M059J (cell line): ENCODE measurements at regions not wholly inside any gene's neighbourhood (a gene's known extent, or its start where the extent isn't known, plus 50 kb on each side); places are given as distances from the start of the nearest gene placed in this dataset.

Experiments
- DNase-seq: peaks from one replicate; pipeline ENCODE4 v3.0.0-alpha.2; 2012; ENCODE audit warnings: low read depth

DNA sequence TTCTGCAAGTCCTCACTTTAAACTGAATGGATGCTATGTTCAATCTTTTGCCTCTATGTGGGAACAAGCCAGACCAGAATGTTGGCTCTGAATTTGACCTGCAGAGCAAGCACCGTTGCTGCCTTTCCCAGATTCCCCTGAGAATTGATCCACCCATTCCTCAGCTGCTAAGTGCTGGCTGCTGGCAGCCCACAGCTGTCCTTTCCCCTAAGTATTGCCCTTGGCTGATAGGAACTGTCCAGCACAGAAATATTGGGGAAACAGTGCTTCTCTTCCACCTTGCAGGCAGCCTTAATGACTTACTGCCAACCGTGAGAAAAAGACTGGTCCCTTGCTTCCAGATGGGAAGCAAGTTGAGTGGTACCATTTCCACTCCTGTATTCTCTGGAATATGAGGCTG, 475.9 kb downstream of the PDHA2 start:
- DNase-seq = no peak

DNA sequence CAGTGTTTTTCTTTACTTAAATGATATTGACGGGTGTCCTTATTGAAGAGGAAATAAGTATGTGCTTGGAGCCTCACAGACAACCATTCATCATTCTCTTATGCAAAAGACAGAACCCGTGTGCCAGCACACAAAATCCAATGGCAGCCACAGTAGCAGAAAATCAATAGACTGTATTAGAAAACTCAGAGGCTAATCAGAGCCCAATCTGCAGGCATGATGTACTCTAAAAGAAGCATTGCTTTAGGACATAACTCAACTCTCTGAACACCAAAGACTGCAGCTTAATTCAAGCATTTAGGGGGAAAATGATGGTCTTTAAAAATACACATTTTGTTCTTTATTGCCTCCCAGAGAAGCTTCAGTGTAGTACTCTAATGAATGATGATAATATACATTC, 476.9 kb downstream of the PDHA2 start:
- no peak for DNase-seq

DNA sequence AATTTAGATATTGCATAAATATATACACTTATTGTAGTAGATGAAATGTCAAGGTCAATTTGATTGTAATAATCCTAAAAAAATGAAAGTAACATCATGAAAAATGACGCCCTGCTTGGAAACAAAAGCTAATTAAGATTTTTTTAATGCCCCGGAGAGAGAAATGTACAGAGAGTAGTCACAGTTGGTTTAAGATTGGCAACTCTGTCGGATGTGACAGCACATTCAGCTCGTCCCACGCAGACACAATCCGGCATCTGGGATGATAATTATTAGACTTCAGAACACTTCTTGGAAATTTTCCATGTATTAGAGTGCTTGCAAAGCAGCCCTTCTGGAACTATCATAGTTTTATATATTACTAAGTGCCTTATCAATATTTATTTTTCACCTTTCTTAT, 478.0 kb downstream of the PDHA2 start:
- DNase-seq = no peak

DNA sequence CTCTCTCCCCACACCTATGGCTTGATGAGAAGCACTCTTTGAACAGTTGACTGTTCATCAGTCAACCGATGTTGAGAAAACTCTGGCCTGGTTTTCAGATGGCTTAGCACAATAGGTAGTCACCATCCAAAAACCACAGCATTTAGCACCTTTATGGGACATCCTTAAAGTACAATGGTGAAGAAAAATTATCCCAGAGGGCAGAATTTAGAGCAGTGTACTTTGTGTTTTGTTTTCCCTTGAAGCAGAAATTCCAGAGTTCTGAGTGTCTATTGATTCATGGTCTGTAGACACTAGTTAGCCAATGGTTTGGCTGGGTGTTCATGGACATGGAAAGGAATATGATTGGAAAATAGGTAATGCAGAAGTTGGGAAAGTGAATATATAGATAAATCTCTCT, 487.0 kb downstream of the PDHA2 start:
- peak; percentile 3 for DNase-seq

DNA sequence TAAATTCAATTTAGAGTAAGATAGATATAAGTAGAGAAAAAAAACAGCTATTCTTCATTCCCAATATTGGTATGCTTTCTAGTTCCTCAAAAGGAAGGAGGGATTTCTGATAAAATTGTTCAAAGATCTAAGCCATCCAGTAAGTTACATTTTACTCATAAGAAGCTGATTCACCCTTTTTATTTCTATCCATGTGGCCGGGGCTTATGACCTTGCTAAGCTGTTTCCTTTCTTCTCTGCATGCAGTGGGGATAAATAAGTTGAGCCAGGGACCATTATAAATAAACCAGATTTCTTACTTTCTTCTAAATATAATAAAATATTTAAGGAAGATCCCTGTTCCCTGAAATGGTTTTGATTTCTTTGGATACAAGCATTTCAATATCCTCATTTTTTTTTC, 502.3 kb downstream of the PDHA2 start:
- DNase-seq = no peak

DNA sequence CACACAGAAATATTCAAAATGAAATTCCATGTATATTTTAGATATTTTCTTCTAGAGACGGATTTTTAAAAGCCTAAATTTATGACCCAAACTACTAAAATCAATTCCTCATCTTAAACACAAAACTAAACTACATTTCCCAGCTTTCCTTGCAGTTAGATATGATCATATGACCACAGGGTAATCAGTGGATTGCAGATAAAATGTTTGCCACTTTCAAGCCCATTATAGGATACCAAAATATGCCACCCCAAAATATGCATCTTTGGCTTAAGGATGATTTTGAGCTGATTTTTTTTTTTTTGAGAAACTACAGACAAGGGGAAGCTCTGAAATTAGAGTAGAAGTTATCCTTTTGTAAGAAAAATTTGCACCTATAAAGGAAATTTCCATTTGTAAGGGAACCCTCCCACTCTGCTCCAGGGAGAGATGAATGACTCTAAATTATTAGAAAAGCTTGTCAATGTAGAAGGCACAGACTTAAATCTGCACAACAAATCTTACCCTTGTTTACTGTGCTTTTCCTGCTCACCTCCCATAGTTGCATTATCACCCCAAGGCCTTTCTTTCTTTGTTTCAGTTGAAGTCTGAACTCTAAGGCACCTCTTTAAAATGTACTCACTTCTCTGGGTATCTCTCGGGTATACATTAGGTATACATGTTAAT, 503.0 kb downstream of the PDHA2 start:
- no peak for DNase-seq

DNA sequence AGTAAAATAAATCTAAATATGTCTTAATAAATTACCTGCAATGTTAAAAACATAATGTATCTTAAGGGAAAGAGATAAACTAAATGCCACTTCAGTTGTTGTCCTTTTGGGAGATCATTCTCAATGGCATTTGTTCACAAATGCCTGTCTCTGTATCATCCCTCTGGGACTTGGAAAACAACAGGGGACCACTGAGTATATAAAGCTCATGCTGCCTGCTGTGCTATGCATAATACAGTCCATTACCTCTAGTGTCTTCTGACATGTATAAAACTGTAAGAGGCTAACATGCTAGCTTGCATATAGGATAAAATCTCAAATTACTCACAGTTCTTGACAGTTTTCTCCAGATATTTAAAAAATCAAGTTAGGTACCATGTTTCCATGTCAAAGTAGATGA, 503.9 kb downstream of the PDHA2 start:
- DNase-seq = no peak

DNA sequence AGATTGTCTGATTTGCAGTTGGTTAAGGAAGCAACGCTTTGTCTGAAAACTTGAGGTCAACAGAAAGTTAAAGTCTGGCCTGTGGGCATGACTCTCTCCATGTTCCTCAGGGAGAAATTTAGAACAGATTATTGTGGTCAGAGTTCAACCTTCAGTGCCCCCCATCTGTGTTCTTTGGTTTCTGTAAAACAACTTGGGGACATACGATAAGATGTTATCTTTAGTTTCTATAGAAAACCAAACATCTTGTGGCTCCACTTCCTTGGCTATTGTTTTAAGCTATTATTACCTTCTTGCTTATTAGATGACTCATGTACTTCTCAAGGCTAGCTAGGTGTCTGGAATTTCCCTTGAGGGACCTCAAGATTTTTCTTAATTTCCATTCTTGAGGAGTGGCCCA, 507.7 kb downstream of the PDHA2 start:
- DNase-seq = peak; percentile 64

DNA sequence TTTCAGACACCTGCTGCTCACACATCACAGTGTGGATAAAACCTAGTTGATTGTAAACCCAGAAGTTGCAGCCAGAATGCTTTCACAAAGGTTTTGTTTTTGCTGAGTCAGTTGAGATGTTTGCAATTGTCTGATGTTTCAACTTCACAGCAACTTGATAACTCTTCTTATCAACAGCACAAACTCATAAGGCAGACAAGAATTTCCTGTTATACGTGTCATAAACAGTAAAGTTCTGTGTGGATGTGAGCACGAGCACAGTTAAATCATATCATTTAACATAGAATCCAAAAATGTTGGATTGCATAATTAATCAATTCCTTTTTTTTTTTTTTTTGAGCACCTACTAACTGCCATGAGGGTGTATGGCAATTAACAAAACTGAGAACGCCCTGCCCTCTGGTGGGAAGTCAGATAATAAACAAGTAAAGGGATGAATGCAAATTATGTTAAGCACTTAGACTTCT, 512.2 kb downstream of the PDHA2 start:
- peak; percentile 36 for DNase-seq

DNA sequence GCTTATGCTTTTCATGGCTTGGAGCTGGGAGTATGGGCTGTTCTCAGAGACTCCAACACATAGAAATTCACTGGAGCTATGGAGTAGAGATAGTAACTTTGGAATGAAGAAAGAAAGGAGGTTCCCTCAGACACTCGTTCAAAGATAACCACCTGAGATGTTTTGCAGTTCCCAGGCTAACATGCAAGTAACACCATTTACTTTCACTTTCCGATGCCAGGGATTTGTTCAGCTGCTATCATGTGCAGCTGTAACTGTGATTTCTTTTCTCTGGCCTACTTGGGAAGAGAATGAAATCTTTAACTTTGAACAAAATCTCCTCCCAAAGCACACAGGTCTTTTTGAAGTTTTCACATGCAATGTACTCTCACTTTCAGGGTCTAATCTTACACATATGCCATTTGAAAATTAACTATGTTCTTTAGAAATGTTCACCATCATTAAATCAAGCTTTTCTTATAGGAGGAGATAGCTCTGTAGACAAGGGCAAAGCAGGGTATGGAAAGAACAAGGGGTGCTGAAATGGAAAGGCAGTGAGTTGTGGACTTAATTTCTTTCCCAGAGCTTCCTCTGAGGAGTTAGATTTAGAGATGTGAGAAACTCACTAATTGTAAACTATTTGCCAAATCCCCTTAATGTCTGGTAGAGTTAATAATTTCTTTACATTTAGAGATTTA, 514.3 kb downstream of the PDHA2 start:
- peak; percentile 7 for DNase-seq

DNA sequence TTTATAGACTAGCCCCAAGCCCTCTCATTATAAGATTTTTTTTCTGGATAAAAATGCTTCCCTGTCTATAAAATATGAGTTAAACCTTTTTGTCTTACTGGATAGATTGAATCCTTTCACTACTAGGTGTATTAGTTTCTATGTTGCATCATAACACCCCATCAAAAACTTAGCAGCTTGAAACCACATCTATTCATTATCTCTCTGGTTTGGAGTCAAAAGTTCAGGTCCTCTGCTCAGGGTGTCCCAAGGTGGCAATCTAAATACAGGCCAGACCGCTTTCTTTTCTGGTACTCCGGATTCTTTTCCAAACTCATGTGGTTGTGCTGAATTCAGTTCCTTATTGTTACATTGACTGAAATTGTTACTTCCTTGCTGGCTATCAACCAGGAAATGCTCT, 515.5 kb downstream of the PDHA2 start:
- DNase-seq = no peak

DNA sequence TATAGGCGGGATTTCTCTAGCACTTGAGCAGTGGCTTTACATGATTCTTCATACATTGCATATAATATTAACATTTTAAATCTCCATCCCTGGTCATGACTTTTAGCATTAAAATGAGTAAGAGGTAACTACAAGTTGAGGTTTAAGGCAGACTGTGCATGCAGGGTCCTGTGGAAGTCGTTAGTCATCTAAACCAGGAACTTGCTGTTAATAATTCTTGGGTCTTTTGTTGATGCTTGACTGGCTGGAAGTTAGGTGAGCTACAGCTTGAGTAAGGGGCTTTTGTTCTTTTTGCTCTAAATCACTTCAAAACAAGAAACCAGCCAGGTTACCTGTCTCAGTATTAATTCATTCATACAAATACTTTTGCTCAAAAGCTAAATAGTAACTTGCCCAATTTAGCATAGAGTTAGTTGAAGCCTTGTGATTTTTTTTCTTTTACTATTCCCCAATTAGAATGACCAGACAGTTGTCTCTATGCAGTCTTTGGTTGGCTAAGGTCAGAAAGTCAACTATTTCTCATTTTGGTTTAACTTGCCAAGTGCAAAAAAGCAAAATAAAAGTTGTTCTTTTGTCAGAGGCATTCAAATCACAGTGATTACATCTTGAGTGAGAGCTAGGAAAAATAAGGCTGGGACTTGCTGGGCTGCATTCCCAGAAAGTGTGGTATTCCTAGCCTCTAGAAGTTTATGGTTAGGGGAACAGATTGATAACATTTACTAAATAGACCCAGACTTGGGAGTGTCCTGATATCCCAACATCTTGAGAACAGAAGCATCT, 516.9 kb downstream of the PDHA2 start:
- DNase-seq = peak; percentile 43

DNA sequence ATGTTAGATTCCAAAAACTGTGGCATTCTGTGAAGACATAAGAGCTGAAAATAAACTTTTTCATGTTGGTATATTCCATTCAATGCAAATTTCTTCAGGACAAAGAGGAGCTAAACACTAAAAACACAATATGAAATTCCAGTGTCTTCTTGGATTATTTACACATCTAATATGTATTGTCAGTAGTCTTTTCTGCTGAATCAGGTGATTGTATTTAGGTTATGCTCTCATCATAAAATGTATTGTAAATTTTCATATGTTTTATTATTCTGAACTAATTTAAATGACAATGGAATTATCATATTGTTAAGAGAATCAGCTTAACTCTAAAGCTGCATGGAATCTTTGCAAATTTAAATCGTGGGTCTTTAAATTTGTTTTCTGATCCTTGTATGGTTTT, 526.7 kb downstream of the PDHA2 start:
- DNase-seq = no peak

DNA sequence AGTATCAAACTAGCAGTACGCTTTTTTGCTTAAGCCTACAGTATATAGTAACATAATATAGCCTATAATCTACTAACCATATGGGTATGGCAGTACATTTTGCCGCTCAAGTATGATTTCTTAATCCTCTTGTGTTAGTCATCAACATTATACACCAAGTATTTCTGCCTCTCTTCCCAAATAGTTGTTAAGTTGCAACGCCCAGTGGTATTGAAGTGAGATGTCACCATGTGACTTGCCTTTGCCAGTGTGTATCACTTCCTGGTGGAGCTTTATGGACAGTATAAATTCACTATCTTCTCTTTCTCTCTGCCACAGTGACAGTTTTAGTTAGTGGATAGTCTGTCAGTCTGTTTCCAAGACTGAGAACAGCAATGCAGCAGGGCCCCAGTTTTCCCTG, 535.5 kb downstream of the PDHA2 start:
- DNase-seq = no peak

DNA sequence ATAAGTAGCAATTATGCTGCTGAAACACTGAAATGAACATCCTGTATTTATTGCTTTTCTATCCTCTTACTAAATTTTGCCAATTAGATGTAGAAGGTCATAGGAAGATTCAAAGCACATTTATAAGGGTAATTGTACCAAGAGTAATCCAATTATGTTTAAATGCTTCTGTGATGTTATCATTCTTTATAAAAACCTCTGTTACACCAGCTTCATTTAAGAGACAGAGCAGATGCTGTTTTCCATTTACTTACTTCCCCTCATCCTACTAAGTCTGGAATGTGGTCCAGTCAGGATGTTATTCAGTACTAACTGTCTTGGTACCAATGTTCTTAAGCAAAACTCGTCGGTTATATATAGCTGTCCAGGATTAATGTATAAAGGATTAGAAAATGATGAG, 539.6 kb downstream of the PDHA2 start:
- DNase-seq = no peak

DNA sequence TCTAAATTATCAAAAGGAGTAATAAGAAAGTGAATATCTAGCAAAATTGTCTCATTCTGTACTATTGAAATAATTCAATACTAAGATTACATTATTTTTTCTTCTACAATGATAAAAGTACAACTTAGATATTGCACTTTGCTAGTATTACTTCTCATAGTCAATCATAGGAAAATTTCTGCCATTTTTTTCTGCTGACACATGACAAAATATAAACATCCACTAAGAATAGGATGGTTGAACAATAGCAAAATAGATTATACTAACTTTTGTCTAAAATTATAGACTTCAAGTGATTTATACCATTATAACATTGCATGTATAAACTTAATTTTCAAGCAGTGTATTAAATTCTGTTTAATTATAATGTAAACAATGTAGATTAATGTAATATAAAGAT, 540.2 kb downstream of the PDHA2 start:
- no peak for DNase-seq

DNA sequence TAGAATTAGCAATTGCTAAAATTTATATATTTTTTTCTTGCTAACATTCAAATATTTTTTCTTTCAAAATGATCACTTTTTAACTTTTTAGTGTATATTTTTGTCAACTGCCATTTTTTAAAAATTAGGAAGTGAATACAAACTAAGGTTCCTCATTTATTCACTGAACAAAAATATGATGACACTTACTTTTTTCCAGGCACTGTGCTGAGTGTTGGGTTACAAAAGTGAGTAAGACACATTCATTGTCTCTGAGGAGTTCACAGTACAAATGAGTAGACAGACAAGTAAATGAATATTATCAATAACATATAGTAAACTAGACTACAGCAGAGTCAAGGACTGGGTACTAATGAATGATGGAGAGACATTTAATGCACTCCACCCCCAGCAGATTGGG, 543.5 kb downstream of the PDHA2 start:
- no peak for DNase-seq

DNA sequence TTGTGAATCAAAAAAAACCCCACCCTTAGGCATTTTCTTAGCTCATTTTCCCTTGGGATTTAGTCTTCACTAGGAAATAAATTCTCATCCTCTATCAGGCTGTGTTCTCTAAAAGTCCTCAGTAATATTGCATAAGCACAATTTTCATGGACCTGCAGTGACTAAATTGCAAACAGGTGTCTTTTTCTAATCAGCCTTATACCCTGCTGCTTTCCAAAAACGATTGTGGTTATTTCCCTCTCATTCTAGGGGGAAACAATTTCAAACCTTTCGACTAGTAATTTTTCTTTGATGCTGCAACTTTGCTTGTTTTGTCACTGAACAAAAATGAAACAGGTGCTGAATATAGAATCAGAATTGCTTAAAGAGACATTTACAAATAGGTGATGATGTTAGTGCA, 549.9 kb downstream of the PDHA2 start:
- no peak for DNase-seq

DNA sequence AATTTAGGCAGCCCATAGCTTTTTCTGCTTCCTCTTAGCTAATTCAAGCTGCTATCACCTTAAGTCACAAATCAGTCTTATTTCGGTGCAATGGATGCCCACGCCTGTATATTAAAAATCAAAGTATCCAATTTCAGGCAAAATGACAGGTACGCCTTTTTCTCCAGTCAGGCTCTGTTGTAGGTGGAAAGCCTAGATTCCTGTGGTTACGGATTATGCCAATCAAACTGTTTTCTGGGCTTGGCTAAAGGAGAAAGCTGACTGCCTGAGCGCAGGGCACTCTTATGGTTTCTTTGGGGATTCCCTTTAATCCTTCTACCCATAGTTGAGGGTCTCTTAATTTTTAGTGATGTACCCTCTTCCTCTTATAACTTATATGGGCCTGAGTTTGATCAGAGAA, 550.5 kb downstream of the PDHA2 start:
- DNase-seq = no peak

DNA sequence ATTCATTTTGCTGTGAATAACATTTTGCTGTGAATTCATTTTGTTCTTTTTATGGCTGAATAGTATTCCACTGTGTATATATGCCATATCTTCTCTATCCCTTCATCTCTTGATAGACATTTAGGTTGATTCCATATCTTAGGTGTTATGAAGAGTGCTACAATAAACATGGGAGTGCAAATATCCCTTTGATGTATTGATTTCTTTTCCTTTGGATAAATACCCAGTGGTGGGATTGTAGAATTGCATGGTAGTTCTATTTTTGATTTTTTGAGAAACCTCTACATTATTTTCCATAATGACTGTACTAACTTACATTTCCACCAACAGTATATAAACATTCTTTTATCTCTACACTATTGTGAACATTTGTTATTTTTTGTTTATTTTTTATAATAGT, 555.9 kb downstream of the PDHA2 start:
- DNase-seq = no peak

DNA sequence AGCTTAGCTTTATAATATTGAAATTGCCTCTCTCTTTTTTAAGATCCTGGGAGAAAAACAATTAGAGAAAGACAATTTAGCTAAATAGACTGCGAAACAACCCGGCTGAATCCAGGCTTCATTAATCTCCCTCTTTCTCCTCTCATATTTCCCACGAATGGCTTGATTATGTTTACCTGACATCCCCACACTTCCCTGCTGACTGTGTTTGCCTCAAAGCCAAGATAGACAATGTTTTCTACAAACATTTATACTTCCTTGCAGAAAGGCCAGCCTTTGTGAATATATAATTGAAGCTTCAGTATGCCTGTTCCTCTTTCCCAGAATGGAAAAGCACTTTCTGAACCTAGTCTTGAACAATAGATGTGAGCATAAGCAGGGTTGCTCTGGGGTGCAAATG, 566.8 kb downstream of the PDHA2 start:
- no peak for DNase-seq

DNA sequence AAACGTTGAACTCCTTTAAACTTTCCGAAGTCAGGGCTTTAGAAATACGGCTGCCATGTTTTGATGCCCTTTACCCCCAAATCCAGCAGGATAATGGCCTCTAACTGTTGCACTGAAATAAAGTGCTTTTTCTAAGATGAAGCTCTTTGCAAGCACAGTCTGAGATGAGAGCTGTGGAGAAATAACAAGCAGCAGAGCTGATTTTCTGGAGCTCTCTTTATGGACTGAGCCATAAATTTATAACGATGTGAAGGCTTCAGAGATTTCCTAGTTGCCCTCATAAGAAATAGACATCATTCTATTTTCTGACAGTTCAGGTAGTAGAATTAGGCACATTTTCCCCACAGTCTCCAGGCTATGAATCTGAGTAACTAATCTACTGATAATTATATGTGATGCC, 567.3 kb downstream of the PDHA2 start:
- no peak for DNase-seq
